OCI-LY3 (cell line): ENCODE measurements at regions not wholly inside any gene's neighbourhood (a gene's known extent, or its start where the extent isn't known, plus 50 kb on each side); places are given as distances from the start of the nearest gene placed in this dataset.

ENCODE experiments used
- H2AFZ ChIP-seq: fragments of 200-600, 300-600 bp; shearing (Covaris generic); 2 replicates; pipeline ENCODE4 v1.6.0; 2014; ENCODE audit warnings: antibody characterized with exemption, low read depth, low read length
- H3K27ac ChIP-seq: fragments of 200-600, 300-600 bp; sonication (generic); 2 replicates; pipeline ENCODE4 v1.5.1; 2014; ENCODE audit warnings: mild to moderate bottlenecking, low read length, moderate library complexity, mixed read lengths
- H3K27me3 ChIP-seq: fragments of 200-600, 300-600 bp; sonication (generic); 2 replicates; pipeline ENCODE4 v1.6.1; 2014; ENCODE audit warnings: low read depth, low read length, mixed read lengths
- H3K36me3 ChIP-seq: fragments of 200-600, 300-600 bp; sonication (generic); replicated peaks from 2 replicates; pipeline ENCODE3; 2014; ENCODE audit warnings: low read depth, low read length, mixed read lengths
- H3K4me1 ChIP-seq: fragments of 300-600, 200-600 bp; sonication (generic); 2 replicates; pipeline ENCODE4 v1.6.1; 2014; ENCODE audit warnings: low read length, mixed read lengths
- H3K4me2 ChIP-seq: fragments of 200-600, 300-600 bp; sonication (generic); 2 replicates; pipeline ENCODE4 v1.6.1; 2014; ENCODE audit warnings: low read length, mixed read lengths
- H3K4me3 ChIP-seq: fragments of 300-600, 200-600 bp; sonication (generic); 2 replicates; pipeline ENCODE4 v1.5.1; 2014; ENCODE audit warnings: antibody characterized with exemption, mild to moderate bottlenecking, low read length, moderate library complexity
- H3K79me2 ChIP-seq: fragments of 300-600, 200-600 bp; shearing (Covaris generic); 2 replicates; pipeline ENCODE4 v1.6.1; 2014; ENCODE audit warnings: mild to moderate bottlenecking, low read length, mixed read lengths
- H3K9ac ChIP-seq: fragments of 300-600, 200-600 bp; shearing (Covaris generic); 2 replicates; pipeline ENCODE4 v1.6.0; 2014; ENCODE audit warnings: mild to moderate bottlenecking, low read length, moderate library complexity
- H3K9me3 ChIP-seq: fragments of 200-600, 300-600 bp; shearing (Covaris generic); 2 replicates; pipeline ENCODE4 v1.6.1; 2014; ENCODE audit warnings: low read length, mixed read lengths; ENCODE audit not compliant: insufficient read depth
- H4K20me1 ChIP-seq: fragments of 200-600, 300-600 bp; sonication (generic); 2 replicates; pipeline ENCODE4 v1.6.1; 2016; ENCODE audit warnings: low read length, mixed read lengths; ENCODE audit not compliant: insufficient read depth
- CTCF ChIP-seq: fragments of 200-600, 300-600 bp; sonication (generic); IDR thresholded peaks from 2 replicates; pipeline ENCODE4 v1.5.1; 2014; ENCODE audit warnings: antibody characterized with exemption, low read length, low read depth
- EZH2phosphoT487 ChIP-seq: fragments of 200-600 bp; shearing (Covaris generic); IDR thresholded peaks from 2 replicates; pipeline ENCODE4 v1.6.1; 2018; ENCODE audit warnings: antibody characterized with exemption, mixed run types, low read depth

GRCh38 chr3:78070188-78070587 lies 1030.3 kb downstream of the ROBO2 start:
- no peak for TF ChIP-seq EZH2phosphoT487
- no peak for TF ChIP-seq CTCF

GRCh38 chr3:78076379-78076778 lies 1036.5 kb downstream of the ROBO2 start:
- Histone ChIP-seq H3K27me3 (no peaks in the 10 kb centered on the region), H3K4me2 (no peak overlapping the region), H3K4me3 (no peak overlapping the region), H2AFZ (no peak overlapping the region), H3K36me3 (no peaks in the 10 kb centered on the region), H4K20me1 (no peaks in the 10 kb centered on the region), H3K9ac (no peak overlapping the region), H3K9me3 (no peaks in the 10 kb centered on the region), H3K4me1 (peaks cover 13% of the 10 kb centered on the region), H3K27ac (no peak overlapping the region), H3K79me2 (no peaks in the 10 kb centered on the region)
- TF ChIP-seq CTCF = no peak
- TF ChIP-seq EZH2phosphoT487 = no peak

More at GRCh38 chr3:78070188-78070587, 1030.3 kb downstream of the ROBO2 start:
- no peaks in the 10 kb centered on the region for H3K36me3 ChIP-seq
- H3K9ac ChIP-seq = no peak overlapping the region
- H2AFZ ChIP-seq = no peak overlapping the region
- no peak overlapping the region for H3K4me3 ChIP-seq
- no peak overlapping the region for H3K4me2 ChIP-seq
- no peaks in the 10 kb centered on the region for H3K79me2 ChIP-seq
- no peaks in the 10 kb centered on the region for H3K27me3 ChIP-seq
- H3K4me1 ChIP-seq = peaks cover 6% of the 10 kb centered on the region; the same call in 1 of the 2 replicates
- no peak overlapping the region for H3K27ac ChIP-seq
- H4K20me1 ChIP-seq = no peaks in the 10 kb centered on the region
- no peaks in the 10 kb centered on the region; the same call in 1 of the 2 replicates for H3K9me3 ChIP-seq

GRCh38 chr3:78077178-78077577 lies 1037.3 kb downstream of the ROBO2 start:
- Histone ChIP-seq H2AFZ (no peak overlapping the region), H3K79me2 (no peaks in the 10 kb centered on the region), H3K27me3 (no peaks in the 10 kb centered on the region), H3K4me2 (no peak overlapping the region), H3K9me3 (no peaks in the 10 kb centered on the region), H3K9ac (no peak overlapping the region), H3K4me3 (no peak overlapping the region), H3K4me1 (peaks cover 11% of the 10 kb centered on the region), H3K27ac (no peak overlapping the region), H3K36me3 (no peaks in the 10 kb centered on the region), H4K20me1 (no peaks in the 10 kb centered on the region)
- TF ChIP-seq CTCF (no peak), EZH2phosphoT487 (no peak)

- no peak overlapping the region for H2AFZ ChIP-seq
- TF ChIP-seq CTCF = no peak
- no peak for TF ChIP-seq EZH2phosphoT487
- no peak overlapping the region for H3K4me3 ChIP-seq
- H3K4me2 ChIP-seq = no peak overlapping the region
- no peak overlapping the region for H3K9ac ChIP-seq
- no peaks in the 10 kb centered on the region for H3K9me3 ChIP-seq
- no peaks in the 10 kb centered on the region for H3K79me2 ChIP-seq
- H3K27ac ChIP-seq = no peak overlapping the region
- peaks cover 7% of the 10 kb centered on the region for H3K4me1 ChIP-seq
- no peaks in the 10 kb centered on the region for H3K36me3 ChIP-seq
- no peaks in the 10 kb centered on the region for H3K27me3 ChIP-seq
- no peaks in the 10 kb centered on the region for H4K20me1 ChIP-seq
Measured at GRCh38 chr3:78077842-78078241, 1037.9 kb downstream of the ROBO2 start.
